Calu3 (cell line): ENCODE measurements at regions not wholly inside any gene's neighbourhood (a gene's known extent, or its start where the extent isn't known, plus 50 kb on each side); places are given as distances from the start of the nearest gene placed in this dataset.
A peak's percentile ranks its signal among the peaks of the same experiment; 100 is the strongest.

Source experiments
- BruUV-seq: library from RNA; stranded (reverse); fragments of 400-500 nt; replicated peaks from 2 replicates; lab custom pipeline; 2021; lab: Mats Ljungman, UMichigan
- CTCF ChIA-PET: fragments of 300-600 bp; sonication (Branson Sonifier 250); formaldehyde crosslinking; loops from one replicate; lab custom pipeline; 2022; ENCODE audit warnings: antibody characterized with exemption; lab: Charles Lee
- DNase-seq: peaks from one replicate; pipeline ENCODE4 v3.0.0; 2022
- H3K27ac Mint-ChIP-seq: one replicate; pipeline ENCODE4 v1.8.0; 2022; ENCODE audit warnings: mixed read lengths; ENCODE audit not compliant: unreplicated experiment
- H3K27me3 Mint-ChIP-seq: one replicate; pipeline ENCODE4 v1.8.0; 2022; ENCODE audit warnings: mixed read lengths; ENCODE audit not compliant: unreplicated experiment
- H3K36me3 Mint-ChIP-seq: one replicate; pipeline ENCODE4 v1.8.0; 2022; ENCODE audit warnings: mild to moderate bottlenecking, moderate library complexity, mixed read lengths; ENCODE audit not compliant: insufficient read depth, unreplicated experiment
- H3K4me1 Mint-ChIP-seq: one replicate; pipeline ENCODE4 v1.8.0; 2022; ENCODE audit warnings: mild to moderate bottlenecking, low read depth, mixed read lengths; ENCODE audit not compliant: unreplicated experiment
- H3K4me3 Mint-ChIP-seq: one replicate; pipeline ENCODE4 v1.8.0; 2022; ENCODE audit warnings: mild to moderate bottlenecking, low read depth, moderate library complexity, mixed read lengths; ENCODE audit not compliant: unreplicated experiment
- H3K9me3 Mint-ChIP-seq: one replicate; pipeline ENCODE4 v1.8.0; 2022; ENCODE audit warnings: low read depth, mixed read lengths; ENCODE audit not compliant: unreplicated experiment
- CTCF ChIP-seq: fragments of 200-600 bp; IDR thresholded peaks from one replicate; pipeline ENCODE4 v1.8.0; 2022; ENCODE audit warnings: antibody characterized with exemption; ENCODE audit not compliant: unreplicated experiment
- intact Hi-C: fragments of 100-400 bp; cut with micrococcal nuclease; formaldehyde crosslinking; loops from one replicate; pipeline ENCODE4 v1.10.0; 2022; ENCODE audit not compliant: unreplicated experiment

DNA sequence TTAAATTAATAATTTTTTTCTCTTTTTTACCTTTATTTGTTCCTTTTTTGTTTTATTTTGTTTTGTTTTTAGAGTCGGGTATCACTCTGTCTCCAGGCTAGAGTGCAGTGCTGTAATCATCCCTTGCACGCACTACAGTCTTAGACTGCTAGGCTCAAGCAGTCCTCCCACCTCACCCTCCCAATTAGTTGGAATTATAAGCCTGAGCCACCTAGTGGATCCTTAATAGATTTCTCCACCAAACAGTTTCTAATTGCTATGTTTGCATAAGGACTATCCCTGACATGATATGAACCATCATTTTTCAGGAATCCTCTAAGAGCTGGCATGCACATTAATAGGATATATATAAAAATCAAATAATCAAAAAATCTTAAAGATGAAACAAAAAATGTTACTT lies 993.2 kb downstream of the OTOL1 start:
- H3K36me3 Mint-ChIP-seq = no peaks in the 10 kb centered on the region
- peak; percentile 22 for DNase-seq

DNA sequence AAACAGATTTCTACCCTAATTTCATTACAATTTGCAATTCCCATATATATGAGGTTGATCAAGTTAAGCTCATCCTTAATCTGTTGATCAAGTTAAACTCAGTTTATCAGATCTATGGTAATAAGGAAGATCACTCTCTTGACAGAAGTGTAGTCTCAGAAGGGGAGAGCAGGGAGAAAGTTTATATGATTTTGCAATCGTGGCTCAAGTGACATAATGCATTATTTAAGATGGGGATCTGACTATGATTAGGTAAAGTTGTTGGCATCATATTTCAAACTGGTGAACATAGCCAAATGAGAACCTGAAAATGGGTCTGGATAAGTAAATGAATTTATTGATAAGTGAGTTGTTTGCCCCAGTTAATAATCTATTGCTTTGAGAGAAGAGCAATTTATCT lies 995.3 kb downstream of the OTOL1 start:
- no peak for TF ChIP-seq CTCF
- Mint-ChIP-seq H3K9me3 (peaks cover 13% of the 10 kb centered on the region), H3K27me3 (no peaks in the 10 kb centered on the region), H3K4me1 (no peaks in the 10 kb centered on the region), H3K36me3 (no peaks in the 10 kb centered on the region), H3K27ac (no peak overlapping the region), H3K4me3 (no peak overlapping the region)
- no peak for DNase-seq
- CTCF ChIA-PET = no interaction called here
- intact Hi-C loops = loop anchor here (5.0 kb wide), 3 partner anchors 195 to 935 kb away; no protein-coding TSS in a partner anchor
- no TSS peak for BruUV-seq

More for the DNA sequence above, 993.2 kb downstream of the OTOL1 start:
- H3K4me1 Mint-ChIP-seq = no peaks in the 10 kb centered on the region
- peak; percentile 63 for TF ChIP-seq CTCF
- CTCF ChIA-PET = no interaction called here
- H3K4me3 Mint-ChIP-seq = no peak overlapping the region
- no peaks in the 10 kb centered on the region for H3K27me3 Mint-ChIP-seq
- peaks cover 4% of the 10 kb centered on the region for H3K9me3 Mint-ChIP-seq
- no peak overlapping the region for H3K27ac Mint-ChIP-seq
- no TSS peak for BruUV-seq
- intact Hi-C loops = loop anchor here (5.0 kb wide), 3 partner anchors 193 to 933 kb away; no protein-coding TSS in a partner anchor

DNA sequence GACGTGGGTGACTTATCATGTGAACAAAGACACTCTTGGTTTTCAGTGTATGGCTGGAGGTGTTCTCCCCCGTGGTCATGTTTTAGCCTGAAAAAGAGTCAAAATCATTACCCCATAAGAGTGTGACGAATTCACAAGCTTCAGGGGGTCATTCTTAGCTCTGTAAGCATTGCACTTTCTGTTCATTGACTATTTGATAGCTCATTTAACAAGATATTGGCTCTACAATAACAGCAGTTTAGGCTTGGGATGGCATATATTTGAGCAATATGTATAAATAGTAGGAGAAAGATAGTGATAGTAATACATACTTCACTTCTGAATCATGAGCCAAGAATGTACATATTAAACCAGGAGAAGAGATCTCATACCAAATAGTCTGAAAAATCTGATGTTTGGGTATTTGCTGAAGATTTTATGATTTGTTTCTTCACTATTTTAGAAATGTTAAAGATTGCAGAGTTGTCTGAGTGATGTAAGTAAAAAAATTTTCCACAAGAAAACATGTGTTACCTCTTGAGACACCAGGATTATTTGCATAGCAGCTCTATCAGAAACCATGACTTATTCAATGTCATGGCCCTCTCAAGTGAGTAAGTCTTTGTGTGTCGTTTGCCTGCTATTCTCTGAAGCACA lies 996.0 kb downstream of the OTOL1 start:
- TF ChIP-seq CTCF = no peak
- BruUV-seq = no TSS peak
- no peaks in the 10 kb centered on the region for H3K27me3 Mint-ChIP-seq
- no peak for DNase-seq
- intact Hi-C loops = loop anchor here (5.0 kb wide), 3 partner anchors 195 to 935 kb away; no protein-coding TSS in a partner anchor
- H3K4me3 Mint-ChIP-seq = no peak overlapping the region
- peaks cover 13% of the 10 kb centered on the region for H3K9me3 Mint-ChIP-seq
- no peak overlapping the region for H3K27ac Mint-ChIP-seq
- CTCF ChIA-PET = no interaction called here
- H3K36me3 Mint-ChIP-seq = no peaks in the 10 kb centered on the region
- no peaks in the 10 kb centered on the region for H3K4me1 Mint-ChIP-seq

DNA sequence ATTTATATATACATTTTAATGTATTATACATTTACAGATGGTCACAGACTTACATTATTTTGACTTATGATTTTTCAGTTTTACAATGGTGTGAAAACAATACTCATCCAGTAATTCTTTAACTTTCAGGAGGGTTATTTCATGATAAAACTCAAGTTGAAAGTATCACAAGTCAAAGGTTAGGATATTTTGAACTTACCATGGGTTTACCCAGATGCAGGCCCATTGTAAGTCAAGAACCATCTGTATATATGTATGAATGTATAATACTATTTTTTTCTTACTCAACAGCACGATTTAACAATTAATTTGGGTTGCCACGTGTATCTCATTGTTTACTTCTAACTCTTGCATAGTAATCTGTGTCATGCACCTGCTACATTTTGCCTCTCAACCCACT lies 1002.0 kb downstream of the OTOL1 start:
- BruUV-seq = no TSS peak
- peaks cover 15% of the 10 kb centered on the region for H3K9me3 Mint-ChIP-seq
- TF ChIP-seq CTCF = no peak
- H3K27me3 Mint-ChIP-seq = no peaks in the 10 kb centered on the region
- intact Hi-C loops = no loop called here
- H3K27ac Mint-ChIP-seq = no peak overlapping the region
- H3K36me3 Mint-ChIP-seq = no peaks in the 10 kb centered on the region
- CTCF ChIA-PET = no interaction called here
- no peak overlapping the region for H3K4me3 Mint-ChIP-seq
- H3K4me1 Mint-ChIP-seq = no peaks in the 10 kb centered on the region
- DNase-seq = no peak
